ENCODE measurements at regions not wholly inside any gene's neighbourhood (a gene's known extent, or its start where the extent isn't known, plus 50 kb on each side); places are given as distances from the start of the nearest gene placed in this dataset.
"Not testable (repeated sequence)": the region's sequence is repeated elsewhere in the genome, so short reads cannot be mapped to it uniquely, and the experiment has no call there.

DNA sequence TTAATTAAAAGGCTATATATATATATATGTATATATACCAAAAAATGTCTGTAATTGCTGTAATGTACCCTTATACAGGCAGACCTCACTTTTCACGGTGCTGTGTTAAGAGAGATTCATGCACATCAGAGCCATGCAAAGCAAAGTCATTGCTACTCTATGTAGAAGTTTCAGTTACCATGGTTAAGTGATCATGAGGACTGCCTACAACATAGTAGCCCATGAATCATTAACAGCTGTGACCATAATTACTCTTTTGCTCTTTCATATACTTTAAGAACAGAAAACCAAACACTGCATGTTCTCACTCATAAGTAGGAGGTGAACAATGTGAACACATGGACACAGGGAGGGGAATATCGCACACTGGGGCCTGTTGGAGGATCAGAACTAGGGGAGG, 225.3 kb upstream of the EPHA3 start:
- no peak for DNase-seq
- no peak for TF ChIP-seq POLR2A (IDR thresholded peaks at IDR 0.05)
- Histone ChIP-seq H3K4me3 (no peak overlapping the region), H3K9me3 (no peaks in the 10 kb centered on the region), H3K27me3 (no peaks in the 10 kb centered on the region), H3K4me1 (peaks cover 4% of the 10 kb centered on the region), H3K36me3 (replicated peaks in 1 of 2; ENCODE audit: insufficient read depth in 1 of 2, low read depth in 2 of 2) (no peaks in the 10 kb centered on the region), H3K27ac (no peak overlapping the region)
- WGBS, 2 donors: 87 to 88% methylated on average over 2 of the region's 2 CpGs
- intact Hi-C loops (cut with DNase I): no loop called here
- no peak for ATAC-seq

DNA sequence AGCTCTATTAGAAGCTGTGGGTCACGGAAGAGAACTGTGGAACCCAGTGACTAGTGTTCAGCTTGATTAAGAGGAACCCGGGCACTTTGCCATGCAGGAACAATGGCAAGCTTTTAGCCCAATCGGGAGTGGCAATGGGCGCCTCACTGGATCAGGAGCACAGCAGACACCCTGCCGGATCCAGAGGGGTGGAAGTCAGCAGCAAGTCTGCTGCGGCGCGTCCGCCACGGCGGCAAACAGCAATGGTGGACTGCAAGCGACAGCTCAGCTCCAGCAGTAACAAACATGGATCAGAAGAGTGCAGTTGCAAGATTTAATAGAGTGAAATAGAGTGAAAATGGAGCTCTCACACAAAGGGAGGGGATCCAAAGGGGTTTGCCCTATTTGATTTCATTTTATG, 220.8 kb upstream of the EPHA3 start:
- H3K9me3 ChIP-seq; H3K27me3 ChIP-seq; intact Hi-C loops (cut with DNase I); H3K36me3 ChIP-seq (replicated peaks in 1 of 2; ENCODE audit: insufficient read depth in 1 of 2, low read depth in 2 of 2); H3K27ac ChIP-seq; H3K4me3 ChIP-seq; ATAC-seq; DNase-seq; H3K4me1 ChIP-seq: not testable (repeated sequence)
- 91 to 92% methylated on average over 9 to 12 of the region's 12 CpGs for WGBS, 2 donors

DNA sequence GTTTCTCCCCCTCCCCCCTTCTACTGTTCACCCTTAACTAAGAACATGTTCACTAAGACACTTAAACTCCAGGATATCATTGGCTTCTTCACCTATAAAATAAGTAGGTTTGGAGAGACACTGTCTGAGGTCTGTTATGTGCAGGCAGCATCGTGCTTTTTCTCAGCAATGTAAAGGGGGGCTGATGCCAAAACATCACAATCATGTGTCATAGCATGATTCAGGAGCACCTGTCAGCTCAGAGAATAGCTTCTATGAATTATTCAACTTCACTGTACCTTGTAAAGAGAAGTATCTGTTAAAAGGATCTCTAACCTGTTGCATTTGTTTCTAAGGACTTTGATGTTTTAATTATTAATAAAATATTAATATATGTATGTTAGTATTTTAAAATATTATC, 211.4 kb upstream of the EPHA3 start:
- no peak for ATAC-seq
- 76 to 95% methylated on average over 1 of the region's 1 CpG for WGBS, 2 donors

DNA sequence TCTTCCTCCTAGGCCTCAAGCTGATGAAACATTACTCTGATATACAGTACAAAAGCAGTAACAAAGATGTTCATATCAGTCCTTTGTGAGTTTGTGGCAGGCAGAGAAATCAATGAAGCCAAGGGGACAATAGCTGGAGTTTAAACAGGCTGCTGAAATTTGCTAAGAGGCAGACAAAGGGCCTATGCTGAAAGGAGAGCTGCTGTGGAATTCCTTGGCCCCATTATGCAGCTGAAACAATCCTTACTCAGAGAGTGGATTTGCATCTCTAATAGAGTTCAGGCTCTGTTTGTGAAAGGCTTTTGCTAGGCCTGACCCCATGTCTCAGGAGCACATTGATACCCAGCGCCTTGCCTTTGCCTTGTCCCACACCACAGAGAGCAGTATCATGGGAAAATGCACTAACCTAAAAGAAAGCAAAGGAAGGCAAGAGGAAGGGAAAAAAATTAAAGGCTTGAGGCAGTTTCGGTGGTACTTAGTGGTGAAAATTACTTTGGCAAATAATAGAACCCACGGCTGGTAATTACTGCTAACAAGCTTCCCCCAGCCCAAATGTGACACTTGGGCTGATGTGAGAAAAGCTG, 195.0 kb upstream of the EPHA3 start:
- TF ChIP-seq POLR2A (IDR thresholded peaks at IDR 0.05): no peak
- TF ChIP-seq, protein P1, sequence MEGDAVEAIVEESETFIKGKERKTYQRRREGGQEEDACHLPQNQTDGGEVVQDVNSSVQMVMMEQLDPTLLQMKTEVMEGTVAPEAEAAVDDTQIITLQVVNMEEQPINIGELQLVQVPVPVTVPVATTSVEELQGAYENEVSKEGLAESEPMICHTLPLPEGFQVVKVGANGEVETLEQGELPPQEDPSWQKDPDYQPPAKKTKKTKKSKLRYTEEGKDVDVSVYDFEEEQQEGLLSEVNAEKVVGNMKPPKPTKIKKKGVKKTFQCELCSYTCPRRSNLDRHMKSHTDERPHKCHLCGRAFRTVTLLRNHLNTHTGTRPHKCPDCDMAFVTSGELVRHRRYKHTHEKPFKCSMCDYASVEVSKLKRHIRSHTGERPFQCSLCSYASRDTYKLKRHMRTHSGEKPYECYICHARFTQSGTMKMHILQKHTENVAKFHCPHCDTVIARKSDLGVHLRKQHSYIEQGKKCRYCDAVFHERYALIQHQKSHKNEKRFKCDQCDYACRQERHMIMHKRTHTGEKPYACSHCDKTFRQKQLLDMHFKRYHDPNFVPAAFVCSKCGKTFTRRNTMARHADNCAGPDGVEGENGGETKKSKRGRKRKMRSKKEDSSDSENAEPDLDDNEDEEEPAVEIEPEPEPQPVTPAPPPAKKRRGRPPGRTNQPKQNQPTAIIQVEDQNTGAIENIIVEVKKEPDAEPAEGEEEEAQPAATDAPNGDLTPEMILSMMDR (IDR thresholded peaks at IDR 0.05): no peak
- DNase-seq (no peak), ATAC-seq (no peak)
- Histone ChIP-seq H3K36me3 (replicated peaks in 1 of 2; ENCODE audit: insufficient read depth in 1 of 2, low read depth in 2 of 2) (no peaks in the 10 kb centered on the region), H3K4me3 (no peak overlapping the region), H3K27ac (no peak overlapping the region), H3K9me3 (no peaks in the 10 kb centered on the region), H3K27me3 (no peaks in the 10 kb centered on the region), H3K4me1 (no peaks in the 10 kb centered on the region)
- intact Hi-C loops (cut with DNase I): no loop called here
- WGBS, 2 donors: 61 to 75% methylated on average over 3 of the region's 3 CpGs

More for the DNA sequence above, 211.4 kb upstream of the EPHA3 start:
- Histone ChIP-seq H3K27ac (no peak overlapping the region), H3K9me3 (no peaks in the 10 kb centered on the region), H3K36me3 (replicated peaks in 1 of 2; ENCODE audit: insufficient read depth in 1 of 2, low read depth in 2 of 2) (no peaks in the 10 kb centered on the region), H3K27me3 (no peaks in the 10 kb centered on the region), H3K4me1 (no peaks in the 10 kb centered on the region), H3K4me3 (no peak overlapping the region)
- no peak for TF ChIP-seq POLR2A (IDR thresholded peaks at IDR 0.05)
- TF ChIP-seq, protein P1 (IDR thresholded peaks at IDR 0.05): no peak
- intact Hi-C loops (cut with DNase I): no loop called here
- no peak for DNase-seq

DNA sequence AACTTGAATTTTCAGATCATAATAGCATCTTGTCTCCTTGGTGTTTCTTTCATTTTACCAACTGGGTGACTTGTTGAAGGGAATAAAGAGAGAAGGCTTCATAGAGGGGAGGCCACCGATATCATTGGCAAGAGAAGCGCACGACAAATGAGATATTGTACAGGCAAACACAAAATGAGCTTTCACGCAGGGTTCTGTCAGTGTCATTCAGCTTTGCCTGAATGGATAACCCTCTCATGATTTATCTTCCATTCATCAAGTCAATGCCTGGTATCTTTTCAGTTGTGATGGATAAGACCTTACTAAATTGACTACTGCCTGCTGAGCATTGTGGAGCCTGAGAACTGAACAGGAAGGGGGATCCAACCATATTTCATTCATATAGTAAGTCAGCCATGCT, 188.6 kb upstream of the EPHA3 start:
- ATAC-seq (no peak), DNase-seq (no peak)
- H3K4me1 ChIP-seq: no peaks in the 10 kb centered on the region
- no peak overlapping the region for H3K27ac ChIP-seq
- TF ChIP-seq, protein P1 (IDR thresholded peaks at IDR 0.05): no peak
- no peak for TF ChIP-seq POLR2A (IDR thresholded peaks at IDR 0.05)
- 94% methylated on average over 4 of the region's 4 CpGs for WGBS, 2 donors
- H3K36me3 ChIP-seq (replicated peaks in 1 of 2; ENCODE audit: insufficient read depth in 1 of 2, low read depth in 2 of 2): no peaks in the 10 kb centered on the region
- H3K4me3 ChIP-seq: no peak overlapping the region
- intact Hi-C loops (cut with DNase I): no loop called here
- H3K9me3 ChIP-seq: no peaks in the 10 kb centered on the region
- H3K27me3 ChIP-seq: no peaks in the 10 kb centered on the region

DNA sequence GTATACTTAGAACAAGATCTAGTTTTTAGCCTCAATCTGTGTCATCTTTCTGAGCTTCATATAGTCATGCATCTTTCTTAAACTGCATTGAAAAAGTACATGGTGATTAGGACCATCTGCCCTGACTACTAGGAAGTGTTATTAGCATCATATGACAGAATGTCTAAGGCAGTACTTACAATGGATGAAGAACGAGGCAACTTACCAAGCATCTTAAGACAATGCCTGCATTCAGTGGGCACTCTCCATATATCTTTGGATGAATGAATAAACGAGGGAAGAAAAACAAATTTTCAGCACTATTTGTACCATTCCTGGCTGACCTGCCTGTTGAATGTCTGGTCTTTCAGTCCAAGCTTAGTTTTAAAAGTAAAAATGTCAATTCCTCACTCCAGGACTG, 185.4 kb upstream of the EPHA3 start:
- WGBS, 2 donors: 39 to 46% methylated on average over 2 of the region's 2 CpGs
- intact Hi-C loops (cut with DNase I): no loop called here
- Histone ChIP-seq H3K4me3 (no peak overlapping the region), H3K4me1 (no peaks in the 10 kb centered on the region), H3K9me3 (no peaks in the 10 kb centered on the region), H3K27me3 (no peaks in the 10 kb centered on the region), H3K36me3 (replicated peaks in 1 of 2; ENCODE audit: insufficient read depth in 1 of 2, low read depth in 2 of 2) (no peaks in the 10 kb centered on the region), H3K27ac (no peak overlapping the region)
- ATAC-seq (no peak), DNase-seq (no peak)
- no peak for TF ChIP-seq POLR2A (IDR thresholded peaks at IDR 0.05)
- TF ChIP-seq, protein P1 (IDR thresholded peaks at IDR 0.05): no peak
